Ovary (tissue), 7 donors: ENCODE measurements at regions not wholly inside any gene's neighbourhood (a gene's known extent, or its start where the extent isn't known, plus 50 kb on each side); places are given as distances from the start of the nearest gene placed in this dataset.
"Not testable (repeated sequence)": the region's sequence is repeated elsewhere in the genome, so short reads cannot be mapped to it uniquely, and the experiment has no call there.

Source experiments
- DNase-seq, 5 donors: peaks; one replicate each; pipeline ENCODE4 v3.0.0-alpha.2; 2019 to 2020
- H3K27ac ChIP-seq, 2 donors: fragments of 200-600 bp; one replicate each; pipeline versions ENCODE4 v1.5.1 to v1.8.0; 2019 to 2022
- H3K27me3 ChIP-seq: fragments of 200-600 bp; one replicate; pipeline ENCODE4 v1.8.0; 2022
- H3K36me3 ChIP-seq: fragments of 200-600 bp; sonication (generic); one replicate; pipeline ENCODE4 v1.5.1; 2019
- H3K4me1 ChIP-seq: one replicate; pipeline ENCODE4 v1.8.1; 2013; ENCODE audit warnings: mild to moderate bottlenecking, moderate library complexity; ENCODE audit not compliant: insufficient read depth
- H3K4me3 ChIP-seq: fragments of 200-600 bp; sonication (generic); one replicate; pipeline ENCODE4 v1.5.1; 2017
- H3K9me3 ChIP-seq, 2 donors: fragments of 200-600 bp in 1 of 2; sonication (generic) in 1 of 2; one replicate each; pipeline versions ENCODE4 v1.5.1 to v1.8.1; 2013 to 2019; ENCODE audit warnings: mild to moderate bottlenecking in 1 of 2, moderate library complexity in 1 of 2
- EP300 ChIP-seq: sonication (generic); formaldehyde crosslinking; IDR thresholded peaks from one replicate; pipeline ENCODE4 v1.6.1; 2017; ENCODE audit warnings: antibody characterized with exemption
- POLR2A ChIP-seq: fragments of 450-650 bp; IDR thresholded peaks from one replicate; pipeline ENCODE4 v1.6.1; 2017; ENCODE audit warnings: antibody characterized with exemption, mild to moderate bottlenecking, moderate library complexity
- WGBS, 3 donors: extraction: QIAGEN DNeasy Blood & Tissue Kit in 1 of 3; methylation state at CpG; one replicate each; pipeline versions ENCODE4 v1.1.5 to v1.1.7; 2013 to 2017; 5-methylcytosine and 5-hydroxymethylcytosine counted together
- intact Hi-C, 4 donors: fragments of 100-400 bp; cut with DNase I; formaldehyde crosslinking; loops; one replicate each; pipeline versions ENCODE4 v1.11.0 to v1.15.1; 2022 to 2023
- TF ChIP-seq, protein P1 (sequence below), 3 donors: fragments of 450-650 bp in 2 of 3; fragments of 200-600 bp in 1 of 3; IDR thresholded peaks; one replicate each; pipeline versions ENCODE4 v1.5.1 to v1.8.0; 2016 to 2022; ENCODE audit warnings: antibody characterized with exemption in 3 of 3, mild to moderate bottlenecking in 1 of 3
- donor health status: DM: no; HTN: no; CAD: no; lungs with moderate emphysema.
- donor health status: DM: no; HTN: no; CAD: no.
- donor health status: Bipolar disorder and iron deficiency.
- donor health status: DM: no; HTN: no; CAD: no.
- donor health status: DM: yes; HTN: yes; CAD: no.

DNA sequence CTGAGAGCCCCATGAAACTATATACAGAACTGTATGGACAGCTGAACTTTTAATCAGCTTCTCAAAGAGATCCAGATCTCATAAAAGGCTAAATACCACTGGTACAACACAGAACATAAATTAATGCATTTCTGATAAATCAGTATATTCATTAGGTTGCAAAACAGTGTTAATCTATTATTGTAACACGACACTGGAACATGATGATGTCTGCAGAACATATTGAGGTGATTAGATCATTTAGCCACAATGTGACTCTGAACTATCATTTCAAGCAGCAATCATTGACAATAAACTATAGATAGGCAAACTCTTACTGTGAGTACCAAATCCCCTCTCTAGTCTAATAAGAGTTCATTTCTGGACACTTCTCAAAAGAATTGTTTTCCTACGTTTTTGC is 50.3 kb downstream of the GASK1B start:
- 55 to 69% (median 65%) methylated on average over 2 of the region's 2 CpGs for WGBS, 3 donors
- no peaks in the 10 kb centered on the region for H3K4me1 ChIP-seq
- no peak overlapping the region for H3K27ac ChIP-seq
- DNase-seq, result no peak
- no peak overlapping the region for H3K4me3 ChIP-seq
- intact Hi-C loops, result no loop called here
- H3K27me3 ChIP-seq, result no peaks in the 10 kb centered on the region
- no peak for TF ChIP-seq POLR2A
- TF ChIP-seq EP300, result no peak
- TF ChIP-seq, protein P1, sequence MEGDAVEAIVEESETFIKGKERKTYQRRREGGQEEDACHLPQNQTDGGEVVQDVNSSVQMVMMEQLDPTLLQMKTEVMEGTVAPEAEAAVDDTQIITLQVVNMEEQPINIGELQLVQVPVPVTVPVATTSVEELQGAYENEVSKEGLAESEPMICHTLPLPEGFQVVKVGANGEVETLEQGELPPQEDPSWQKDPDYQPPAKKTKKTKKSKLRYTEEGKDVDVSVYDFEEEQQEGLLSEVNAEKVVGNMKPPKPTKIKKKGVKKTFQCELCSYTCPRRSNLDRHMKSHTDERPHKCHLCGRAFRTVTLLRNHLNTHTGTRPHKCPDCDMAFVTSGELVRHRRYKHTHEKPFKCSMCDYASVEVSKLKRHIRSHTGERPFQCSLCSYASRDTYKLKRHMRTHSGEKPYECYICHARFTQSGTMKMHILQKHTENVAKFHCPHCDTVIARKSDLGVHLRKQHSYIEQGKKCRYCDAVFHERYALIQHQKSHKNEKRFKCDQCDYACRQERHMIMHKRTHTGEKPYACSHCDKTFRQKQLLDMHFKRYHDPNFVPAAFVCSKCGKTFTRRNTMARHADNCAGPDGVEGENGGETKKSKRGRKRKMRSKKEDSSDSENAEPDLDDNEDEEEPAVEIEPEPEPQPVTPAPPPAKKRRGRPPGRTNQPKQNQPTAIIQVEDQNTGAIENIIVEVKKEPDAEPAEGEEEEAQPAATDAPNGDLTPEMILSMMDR (IDR thresholded peaks at IDR 0.05), result no peak
- no peaks in the 10 kb centered on the region for H3K36me3 ChIP-seq
- no peaks in the 10 kb centered on the region for H3K9me3 ChIP-seq

DNA sequence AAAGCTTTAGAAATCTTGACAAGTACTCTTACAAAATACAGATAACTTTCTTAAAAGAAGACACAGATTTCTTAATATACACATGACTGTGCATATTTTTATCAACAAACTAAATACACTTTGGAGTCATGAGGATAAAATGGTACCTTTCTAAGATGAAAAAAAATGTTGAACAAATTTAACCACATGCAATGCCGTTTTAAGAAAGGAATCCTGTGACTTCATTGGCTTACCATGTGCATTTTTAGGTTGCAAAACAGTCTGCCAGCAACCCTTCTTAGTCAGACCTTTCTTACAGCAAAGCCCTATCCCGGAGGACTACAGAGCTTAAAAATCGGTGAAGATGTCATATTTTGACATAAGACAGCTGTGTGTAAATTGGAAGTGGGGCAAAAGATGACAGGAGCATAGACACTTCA is 51.7 kb downstream of the GASK1B start:
- Histone ChIP-seq H3K4me3 (no peak overlapping the region), H3K4me1 (no peaks in the 10 kb centered on the region), H3K27me3 (no peaks in the 10 kb centered on the region), H3K27ac (peak overlapping the region in 1 of 2 donors; percentile 63), H3K9me3 (no peaks in the 10 kb centered on the region), H3K36me3 (no peaks in the 10 kb centered on the region)
- peak in 2 of 5 donors; percentile 44 to 69 for DNase-seq
- TF ChIP-seq, protein P1 (IDR thresholded peaks at IDR 0.05), result no peak
- TF ChIP-seq EP300, result no peak
- intact Hi-C loops, result no loop called here
- WGBS, 3 donors, result 7 to 13% (median 8%) methylated on average over 3 of the region's 3 CpGs

DNA sequence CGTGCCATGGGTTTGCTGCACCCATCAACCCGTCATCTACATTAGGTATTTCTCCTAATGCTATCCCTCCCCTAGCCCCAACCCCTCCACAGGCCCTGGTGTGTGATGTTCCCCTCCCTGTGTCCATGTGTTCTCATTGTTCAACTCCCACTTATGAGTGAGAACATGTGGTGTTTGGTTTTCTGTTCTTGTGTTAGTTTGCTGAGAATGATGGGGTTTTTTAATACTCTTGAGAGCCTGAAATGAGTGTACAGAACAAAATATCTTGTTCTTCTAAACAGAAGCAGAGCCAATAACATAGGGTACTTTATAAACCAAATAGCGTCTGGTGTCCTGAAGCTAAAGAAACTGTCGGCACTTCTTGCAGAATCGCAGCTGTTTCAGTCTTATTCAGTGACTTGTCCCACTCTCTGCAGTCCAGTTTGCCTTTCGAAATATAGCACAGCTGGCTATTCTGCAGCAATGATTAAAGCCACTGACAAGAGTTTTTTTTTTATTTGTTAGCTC is 52.1 kb downstream of the GASK1B start:
- H3K27me3 ChIP-seq, intact Hi-C loops, H3K9me3 ChIP-seq, H3K4me1 ChIP-seq, H3K4me3 ChIP-seq, H3K36me3 ChIP-seq: not testable (repeated sequence)
- H3K27ac ChIP-seq, result peak overlapping the region in 1 of 2 donors; percentile 63
- 4 to 12% (median 9%) methylated on average over 6 of the region's 6 CpGs for WGBS, 3 donors
- peak in 3 of 5 donors; percentile 39 to 58 (median 42) for DNase-seq

GRCh38 chr4:158112611-158113010 is 60.2 kb downstream of the GASK1B start:
- Histone ChIP-seq H3K9me3 (no peaks in the 10 kb centered on the region), H3K4me3 (no peak overlapping the region), H3K4me1 (peaks cover 2% of the 10 kb centered on the region), H3K27me3 (no peaks in the 10 kb centered on the region), H3K36me3 (no peaks in the 10 kb centered on the region), H3K27ac (no peak overlapping the region)
- DNase-seq, result no peak
- TF ChIP-seq POLR2A (no peak), EP300 (no peak)
- TF ChIP-seq, protein P1 (IDR thresholded peaks at IDR 0.05), result no peak
- intact Hi-C loops, result no loop called here

DNA sequence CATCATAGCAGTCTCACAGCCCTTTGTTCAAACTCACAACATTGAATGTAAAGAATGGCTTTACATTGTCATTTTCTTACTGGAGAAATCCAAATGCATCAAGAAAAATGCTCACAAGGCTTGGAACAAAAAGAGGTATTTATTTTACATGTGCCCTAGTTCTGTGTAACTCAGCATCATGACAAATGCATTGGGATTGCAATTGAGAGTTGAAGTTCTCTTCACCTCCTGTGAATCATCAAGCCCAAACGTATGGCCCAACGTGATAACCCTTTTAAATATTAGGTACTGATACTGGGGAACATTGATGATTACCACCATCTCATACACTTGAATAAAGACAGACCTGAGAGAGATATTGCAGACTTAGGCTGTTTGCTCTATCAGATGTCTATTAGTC is 61.6 kb downstream of the GASK1B start:
- peaks cover 2% of the 10 kb centered on the region for H3K4me1 ChIP-seq
- H3K9me3 ChIP-seq, result no peaks in the 10 kb centered on the region
- intact Hi-C loops, result no loop called here
- no peak for DNase-seq
- no peak overlapping the region for H3K27ac ChIP-seq
- no peaks in the 10 kb centered on the region for H3K27me3 ChIP-seq
- TF ChIP-seq, protein P1 (IDR thresholded peaks at IDR 0.05), result no peak
- TF ChIP-seq EP300, result no peak
- TF ChIP-seq POLR2A, result no peak
- no peaks in the 10 kb centered on the region for H3K36me3 ChIP-seq
- 92 to 96% (median 93%) methylated on average over 2 of the region's 2 CpGs for WGBS, 3 donors
- no peak overlapping the region for H3K4me3 ChIP-seq
